Vagina (tissue), 2 donors: ENCODE measurements at regions not wholly inside any gene's neighbourhood (a gene's known extent, or its start where the extent isn't known, plus 50 kb on each side); places are given as distances from the start of the nearest gene placed in this dataset.

Source experiments
- DNase-seq, 2 donors: peaks; one replicate each; pipeline ENCODE4 v3.0.0-alpha.2; 2017; ENCODE audit errors: extremely low spot score in 2 of 2
- H3K27ac ChIP-seq: fragments of 200-600 bp; sonication (generic); one replicate; pipeline ENCODE4 v1.5.1; 2019
- H3K27me3 ChIP-seq: fragments of 200-600 bp; sonication (generic); one replicate; pipeline ENCODE4 v1.5.1; 2019
- H3K36me3 ChIP-seq, 2 donors: fragments of 200-600 bp; sonication (generic); one replicate each; pipeline ENCODE4 v1.5.1; 2017 to 2019
- H3K4me1 ChIP-seq: fragments of 200-600 bp; sonication (generic); one replicate; pipeline ENCODE4 v1.5.1; 2019
- H3K4me3 ChIP-seq, 2 donors: fragments of 200-600 bp; sonication (generic); 1 replicate in 1 of 2; 2 replicates in 1 of 2; pipeline ENCODE4 v1.5.1; 2016 to 2019
- H3K9me3 ChIP-seq: fragments of 200-600 bp; sonication (generic); one replicate; pipeline ENCODE4 v1.5.1; 2019
- CTCF ChIP-seq, 3 experiments: fragments of 450-650 bp in 2 of 3; fragments of 200-600 bp in 1 of 3; sonication (generic) in 1 of 3; IDR thresholded peaks; one replicate each; pipeline ENCODE4 v1.5.1; 2017 to 2019; ENCODE audit warnings: antibody characterized with exemption in 3 of 3, mild to moderate bottlenecking in 2 of 3, moderate library complexity in 2 of 3
- POLR2A ChIP-seq, 2 donors: fragments of 450-650 bp; IDR thresholded peaks; one replicate each; pipeline ENCODE4 v1.6.1; 2017; ENCODE audit warnings: antibody characterized with exemption in 2 of 2, mild to moderate bottlenecking in 2 of 2, moderate library complexity in 2 of 2
- POLR2AphosphoS5 ChIP-seq, 2 donors: sonication (generic); formaldehyde crosslinking; IDR thresholded peaks; one replicate each; pipeline ENCODE4 v1.9.0; 2017; ENCODE audit warnings: antibody characterized with exemption in 2 of 2, mild to moderate bottlenecking in 2 of 2, low read depth in 1 of 2; ENCODE audit not compliant: insufficient read depth in 1 of 2
- intact Hi-C: fragments of 100-400 bp; cut with DNase I; formaldehyde crosslinking; loops from one replicate; pipeline ENCODE4 v1.15.1; 2023

DNA sequence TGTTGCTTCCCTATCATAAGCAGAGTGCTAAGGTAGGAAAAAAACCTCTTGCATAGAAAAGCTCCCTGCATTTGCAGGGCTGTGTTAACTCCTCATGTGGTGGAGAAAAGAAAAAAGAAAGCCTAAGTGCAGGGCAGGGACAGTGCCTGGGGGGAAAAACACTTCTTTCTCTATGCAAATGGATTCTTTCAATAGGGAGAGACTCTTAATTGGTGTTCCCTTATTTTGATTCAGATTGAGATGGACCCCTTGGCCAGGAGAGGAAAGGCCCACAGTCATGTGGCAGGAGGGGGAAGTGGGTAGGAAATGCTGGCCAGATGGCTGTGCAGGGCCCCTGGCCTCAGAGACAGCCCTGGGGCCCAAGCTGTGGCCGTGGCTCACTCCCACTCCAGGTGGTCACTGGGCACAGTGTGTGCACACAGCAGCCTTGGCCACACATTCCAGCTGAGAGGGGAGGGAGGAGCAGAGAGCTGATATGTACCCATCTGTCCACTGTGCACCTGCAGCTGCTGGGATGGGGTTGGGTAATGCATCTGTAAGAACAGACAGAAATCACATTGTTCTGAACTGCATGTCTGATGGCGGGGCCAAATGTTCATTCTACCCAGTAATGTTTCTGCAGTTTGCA, 410.4 kb downstream of the DSC3 start:
- no peak for DNase-seq
- TF ChIP-seq POLR2AphosphoS5 (IDR thresholded peaks at IDR 0.05; ENCODE audit: insufficient read depth in 1 of 2, low read depth in 1 of 2) (no peak), POLR2A (IDR thresholded peaks at IDR 0.05) (no peak), CTCF (IDR thresholded peaks at IDR 0.05) (no peak)
- Histone ChIP-seq H3K36me3 (no peaks in the 10 kb centered on the region), H3K27ac (no peak overlapping the region), H3K9me3 (no peaks in the 10 kb centered on the region), H3K27me3 (no peaks in the 10 kb centered on the region), H3K4me1 (no peaks in the 10 kb centered on the region), H3K4me3 (no peak overlapping the region)
- intact Hi-C loops: no loop called here

- Histone ChIP-seq H3K36me3 (no peaks in the 10 kb centered on the region), H3K9me3 (no peaks in the 10 kb centered on the region), H3K27ac (no peak overlapping the region), H3K4me3 (no peak overlapping the region), H3K4me1 (no peaks in the 10 kb centered on the region), H3K27me3 (no peaks in the 10 kb centered on the region)
- no peak for TF ChIP-seq POLR2AphosphoS5 (IDR thresholded peaks at IDR 0.05; ENCODE audit: insufficient read depth in 1 of 2, low read depth in 1 of 2)
- no peak for TF ChIP-seq POLR2A (IDR thresholded peaks at IDR 0.05)
- TF ChIP-seq CTCF (IDR thresholded peaks at IDR 0.05): no peak
- no peak for DNase-seq
- intact Hi-C loops: no loop called here
Measured at GRCh38 chr18:30625961-30626360, 416.6 kb downstream of the DSC3 start.

DNA sequence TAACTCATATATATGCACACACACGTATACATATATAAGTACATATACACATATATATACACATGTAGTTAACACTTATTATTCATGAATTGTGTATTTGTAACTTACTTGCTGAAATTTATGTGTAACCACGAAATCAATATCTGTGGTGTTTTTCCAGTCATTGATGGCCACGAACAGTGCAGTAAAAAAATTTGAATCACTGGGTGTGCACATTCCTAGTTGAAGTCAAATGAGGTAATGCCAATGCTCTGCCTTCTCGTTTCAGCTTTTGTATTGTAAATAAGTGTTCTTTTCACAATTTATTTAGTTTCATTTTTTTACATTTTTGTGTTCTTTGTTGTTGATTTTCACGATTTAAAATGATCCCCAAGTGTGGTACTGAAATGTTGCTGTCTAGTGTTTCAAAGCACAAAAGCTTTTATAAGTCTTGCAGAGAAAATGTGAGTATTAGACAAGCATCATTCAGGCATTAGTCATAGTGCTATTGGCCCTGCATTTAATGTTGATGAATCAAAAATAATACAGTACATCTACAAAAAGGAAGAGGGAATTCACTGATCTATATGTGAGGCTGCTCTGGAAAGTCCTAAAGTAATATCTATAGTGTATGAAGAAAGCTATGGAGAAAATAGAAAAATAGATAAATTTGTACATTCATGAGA, 419.0 kb downstream of the DSC3 start:
- H3K4me1 ChIP-seq: no peaks in the 10 kb centered on the region
- intact Hi-C loops: no loop called here
- H3K4me3 ChIP-seq: no peak overlapping the region
- H3K27ac ChIP-seq: no peak overlapping the region
- no peaks in the 10 kb centered on the region for H3K27me3 ChIP-seq
- TF ChIP-seq POLR2AphosphoS5 (IDR thresholded peaks at IDR 0.05; ENCODE audit: insufficient read depth in 1 of 2, low read depth in 1 of 2): no peak
- TF ChIP-seq POLR2A (IDR thresholded peaks at IDR 0.05): no peak
- TF ChIP-seq CTCF (IDR thresholded peaks at IDR 0.05): no peak
- DNase-seq: no peak
- no peaks in the 10 kb centered on the region for H3K9me3 ChIP-seq
- no peaks in the 10 kb centered on the region for H3K36me3 ChIP-seq

GRCh38 chr18:30622635-30623034, 419.9 kb downstream of the DSC3 start:
- no peak for DNase-seq
- TF ChIP-seq POLR2AphosphoS5 (IDR thresholded peaks at IDR 0.05; ENCODE audit: insufficient read depth in 1 of 2, low read depth in 1 of 2): no peak
- no peak for TF ChIP-seq CTCF (IDR thresholded peaks at IDR 0.05)
- no peak for TF ChIP-seq POLR2A (IDR thresholded peaks at IDR 0.05)
- no peak overlapping the region for H3K4me3 ChIP-seq
- no peaks in the 10 kb centered on the region for H3K9me3 ChIP-seq
- no peaks in the 10 kb centered on the region for H3K36me3 ChIP-seq
- no peak overlapping the region for H3K27ac ChIP-seq
- intact Hi-C loops: no loop called here
- no peaks in the 10 kb centered on the region for H3K4me1 ChIP-seq
- no peaks in the 10 kb centered on the region for H3K27me3 ChIP-seq

- TF ChIP-seq CTCF (IDR thresholded peaks at IDR 0.05): no peak
- TF ChIP-seq POLR2A (IDR thresholded peaks at IDR 0.05): no peak
- no peak for TF ChIP-seq POLR2AphosphoS5 (IDR thresholded peaks at IDR 0.05; ENCODE audit: insufficient read depth in 1 of 2, low read depth in 1 of 2)
Measured at GRCh38 chr18:30622104-30622503, 420.4 kb downstream of the DSC3 start.

More at GRCh38 chr18:30622104-30622503, 420.4 kb downstream of the DSC3 start:
- Histone ChIP-seq H3K27ac (no peak overlapping the region), H3K4me3 (no peak overlapping the region), H3K36me3 (no peaks in the 10 kb centered on the region), H3K9me3 (no peaks in the 10 kb centered on the region), H3K27me3 (no peaks in the 10 kb centered on the region), H3K4me1 (no peaks in the 10 kb centered on the region)
- intact Hi-C loops: no loop called here
- no peak for DNase-seq
